ENCODE measurements at regions not wholly inside any gene's neighbourhood (a gene's known extent, or its start where the extent isn't known, plus 50 kb on each side); places are given as distances from the start of the nearest gene placed in this dataset.

DNA sequence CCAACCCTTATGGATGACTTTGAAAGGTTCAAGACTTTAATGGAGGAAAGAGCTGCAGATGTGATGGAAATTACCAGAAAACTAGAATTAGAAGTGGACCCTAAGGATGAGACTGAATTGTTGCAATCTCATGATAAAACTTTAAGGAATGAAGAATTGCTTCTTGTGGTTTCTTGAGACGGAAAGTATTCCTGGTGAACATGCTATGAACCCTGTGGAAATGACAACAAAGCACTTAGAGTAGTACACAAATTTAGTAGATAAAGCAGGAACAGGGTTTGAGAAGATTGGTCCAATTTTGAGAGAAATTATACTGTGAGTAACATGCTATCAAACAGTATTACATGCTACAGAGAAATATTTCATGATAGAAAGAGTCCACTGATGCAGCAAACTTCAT, 215.4 kb downstream of the OMA1 start:
- Mint-ChIP-seq H3K27ac (no peak overlapping the region), H3K27me3 (ENCODE audit: low read depth) (no peaks in the 10 kb centered on the region), H3K4me1 (no peaks in the 10 kb centered on the region), H3K9me3 (no peaks in the 10 kb centered on the region), H3K36me3 (ENCODE audit: low read depth) (no peaks in the 10 kb centered on the region), H3K4me3 (no peak overlapping the region)
- TF ChIP-seq, protein P1, sequence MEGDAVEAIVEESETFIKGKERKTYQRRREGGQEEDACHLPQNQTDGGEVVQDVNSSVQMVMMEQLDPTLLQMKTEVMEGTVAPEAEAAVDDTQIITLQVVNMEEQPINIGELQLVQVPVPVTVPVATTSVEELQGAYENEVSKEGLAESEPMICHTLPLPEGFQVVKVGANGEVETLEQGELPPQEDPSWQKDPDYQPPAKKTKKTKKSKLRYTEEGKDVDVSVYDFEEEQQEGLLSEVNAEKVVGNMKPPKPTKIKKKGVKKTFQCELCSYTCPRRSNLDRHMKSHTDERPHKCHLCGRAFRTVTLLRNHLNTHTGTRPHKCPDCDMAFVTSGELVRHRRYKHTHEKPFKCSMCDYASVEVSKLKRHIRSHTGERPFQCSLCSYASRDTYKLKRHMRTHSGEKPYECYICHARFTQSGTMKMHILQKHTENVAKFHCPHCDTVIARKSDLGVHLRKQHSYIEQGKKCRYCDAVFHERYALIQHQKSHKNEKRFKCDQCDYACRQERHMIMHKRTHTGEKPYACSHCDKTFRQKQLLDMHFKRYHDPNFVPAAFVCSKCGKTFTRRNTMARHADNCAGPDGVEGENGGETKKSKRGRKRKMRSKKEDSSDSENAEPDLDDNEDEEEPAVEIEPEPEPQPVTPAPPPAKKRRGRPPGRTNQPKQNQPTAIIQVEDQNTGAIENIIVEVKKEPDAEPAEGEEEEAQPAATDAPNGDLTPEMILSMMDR (IDR thresholded peaks at IDR 0.05; ENCODE audit: unreplicated experiment in 3 of 3): no peak

DNA sequence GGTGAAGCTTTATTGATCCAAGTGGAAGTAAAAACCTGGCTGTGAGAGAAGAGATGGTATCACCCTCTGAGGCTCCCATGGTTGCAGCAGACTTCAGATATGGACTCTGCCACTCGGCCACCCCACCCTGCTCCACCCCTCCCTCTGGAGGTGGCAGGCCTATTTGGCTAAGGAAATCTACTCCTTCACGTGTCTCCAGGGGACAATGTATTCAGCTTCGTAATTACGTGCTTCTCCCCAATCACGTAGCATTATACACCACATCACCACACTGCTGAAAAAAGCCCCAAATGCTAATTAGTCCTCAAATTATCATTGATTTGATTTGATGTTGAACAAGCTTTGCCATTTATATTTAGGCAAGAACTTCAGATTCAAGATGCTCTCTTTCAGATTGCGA, 220.7 kb downstream of the OMA1 start:
- Mint-ChIP-seq H3K27ac (no peak overlapping the region), H3K9me3 (peaks cover 12% of the 10 kb centered on the region), H3K4me1 (no peaks in the 10 kb centered on the region), H3K4me3 (no peak overlapping the region), H3K36me3 (ENCODE audit: low read depth) (no peaks in the 10 kb centered on the region), H3K27me3 (ENCODE audit: low read depth) (no peaks in the 10 kb centered on the region)
- TF ChIP-seq, protein P1 (IDR thresholded peaks at IDR 0.05; ENCODE audit: unreplicated experiment in 3 of 3): no peak

DNA sequence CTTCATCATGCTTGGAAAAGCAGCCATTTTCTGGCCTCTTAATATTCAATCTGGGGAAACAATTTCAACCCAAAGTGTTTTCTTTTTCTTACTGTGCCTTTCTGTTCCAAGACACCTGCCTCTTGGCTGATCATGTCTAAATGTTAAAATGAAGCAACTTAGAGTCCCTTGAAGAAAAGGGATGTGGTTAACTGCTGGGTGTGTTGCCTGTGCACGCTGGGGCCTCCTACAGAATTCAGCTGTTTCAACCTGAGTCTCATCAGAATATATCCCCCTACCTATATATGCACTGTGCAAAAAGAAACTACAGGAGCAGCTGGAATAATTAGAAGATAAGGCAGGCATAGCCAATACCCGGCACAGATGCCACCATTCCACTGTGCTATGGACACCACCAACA, 222.0 kb downstream of the OMA1 start:
- Mint-ChIP-seq H3K27me3 (ENCODE audit: low read depth) (no peaks in the 10 kb centered on the region), H3K27ac (no peak overlapping the region), H3K9me3 (peaks cover 12% of the 10 kb centered on the region), H3K36me3 (ENCODE audit: low read depth) (no peaks in the 10 kb centered on the region), H3K4me1 (no peaks in the 10 kb centered on the region), H3K4me3 (no peak overlapping the region)
- TF ChIP-seq, protein P1 (IDR thresholded peaks at IDR 0.05; ENCODE audit: unreplicated experiment in 3 of 3): no peak

DNA sequence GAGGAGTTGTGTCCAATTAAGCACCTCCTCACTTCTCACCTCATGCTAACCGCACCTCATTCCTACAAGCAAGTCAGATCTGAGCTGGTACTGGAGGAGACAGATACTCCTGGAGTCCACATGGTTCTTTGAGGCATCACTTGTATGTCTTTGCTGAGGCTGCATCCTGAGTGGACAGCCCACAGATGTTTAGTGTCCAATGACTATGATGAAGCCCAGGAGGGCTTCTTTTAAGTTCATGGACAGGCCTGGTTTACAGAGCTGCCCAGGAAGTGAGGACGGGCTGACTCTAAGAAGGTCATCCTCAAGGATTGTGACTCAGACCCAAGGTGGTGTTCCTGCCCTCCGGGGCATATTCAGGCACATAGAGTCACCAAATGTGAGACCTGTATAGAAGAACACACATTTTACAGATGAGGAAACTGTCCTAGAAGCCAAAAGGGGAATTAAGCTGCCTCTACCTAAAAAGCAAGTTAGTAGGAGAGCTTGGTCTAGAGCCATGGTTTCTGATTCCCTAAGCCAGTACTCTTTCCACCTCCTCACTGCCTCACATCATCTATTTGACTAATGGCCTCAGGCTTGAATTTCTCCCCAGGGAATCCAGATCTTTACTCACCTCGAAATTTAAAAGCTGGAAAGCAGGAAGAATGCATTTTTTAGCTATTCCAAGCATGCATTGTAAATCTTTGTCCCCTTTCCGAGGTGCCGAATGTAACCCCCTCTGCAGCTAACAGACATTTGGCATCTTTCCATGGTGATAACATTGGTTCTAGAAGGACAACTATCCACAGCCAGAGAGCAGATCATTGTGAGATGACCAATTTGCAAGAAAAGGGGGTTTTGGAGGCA, 228.1 kb downstream of the OMA1 start:
- Mint-ChIP-seq H3K27ac (no peak overlapping the region), H3K9me3 (peaks cover 10% of the 10 kb centered on the region), H3K4me3 (no peak overlapping the region), H3K4me1 (no peaks in the 10 kb centered on the region), H3K36me3 (ENCODE audit: low read depth) (no peaks in the 10 kb centered on the region), H3K27me3 (ENCODE audit: low read depth) (no peaks in the 10 kb centered on the region)
- TF ChIP-seq, protein P1 (IDR thresholded peaks at IDR 0.05; ENCODE audit: unreplicated experiment in 3 of 3): no peak

DNA sequence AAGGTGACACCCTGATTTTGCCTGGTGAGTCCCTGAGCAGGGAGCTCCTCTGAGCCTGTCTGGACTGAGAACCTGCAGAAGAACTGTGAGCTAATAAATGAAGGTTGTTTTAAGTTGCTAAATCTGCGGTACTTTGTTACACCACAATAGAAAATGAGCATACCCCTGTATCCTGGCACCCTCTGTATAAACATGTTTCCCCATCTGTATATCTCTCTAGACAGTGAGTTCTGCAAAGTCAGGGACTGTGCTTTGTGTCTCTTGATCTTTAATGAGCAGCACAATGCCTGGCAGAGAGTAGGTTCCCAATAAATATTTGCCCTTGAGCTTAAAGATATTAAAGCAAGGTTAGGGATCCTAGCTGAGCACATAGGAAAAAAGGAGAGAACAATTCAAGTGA, 228.8 kb downstream of the OMA1 start:
- TF ChIP-seq, protein P1 (IDR thresholded peaks at IDR 0.05; ENCODE audit: unreplicated experiment in 3 of 3): no peak
- H3K4me1 Mint-ChIP-seq: no peaks in the 10 kb centered on the region
- no peaks in the 10 kb centered on the region for H3K36me3 Mint-ChIP-seq (ENCODE audit: low read depth)
- H3K27ac Mint-ChIP-seq: no peak overlapping the region
- H3K9me3 Mint-ChIP-seq: peaks cover 7% of the 10 kb centered on the region
- no peak overlapping the region for H3K4me3 Mint-ChIP-seq
- no peaks in the 10 kb centered on the region for H3K27me3 Mint-ChIP-seq (ENCODE audit: low read depth)

DNA sequence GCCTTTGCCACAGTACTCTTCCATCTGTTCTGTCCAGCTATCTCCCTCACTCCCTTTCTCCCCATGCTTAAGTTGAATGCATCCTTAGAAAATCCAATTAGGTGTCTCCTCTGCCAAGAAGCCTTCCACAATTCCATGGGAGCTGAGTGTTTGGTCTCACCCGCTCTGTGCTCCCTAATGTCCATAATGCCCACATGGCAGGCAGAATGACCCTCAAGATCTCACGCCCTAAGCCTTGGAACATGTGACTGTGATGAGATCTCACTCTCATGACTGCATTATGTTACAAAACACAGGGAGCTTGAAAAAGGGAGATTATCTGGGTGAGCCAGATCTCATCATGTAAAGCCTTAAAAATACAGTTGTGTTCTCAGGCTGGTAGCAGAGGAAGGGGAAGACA, 229.4 kb downstream of the OMA1 start:
- H3K9me3 Mint-ChIP-seq: peaks cover 7% of the 10 kb centered on the region
- H3K4me1 Mint-ChIP-seq: no peaks in the 10 kb centered on the region
- TF ChIP-seq, protein P1 (IDR thresholded peaks at IDR 0.05; ENCODE audit: unreplicated experiment in 3 of 3): no peak
- no peak overlapping the region for H3K27ac Mint-ChIP-seq
- no peaks in the 10 kb centered on the region for H3K36me3 Mint-ChIP-seq (ENCODE audit: low read depth)
- no peak overlapping the region for H3K4me3 Mint-ChIP-seq
- no peaks in the 10 kb centered on the region for H3K27me3 Mint-ChIP-seq (ENCODE audit: low read depth)

All from nephron (organoid).